Stromal cell of bone marrow (primary cell): ENCODE measurements at regions not wholly inside any gene's neighbourhood (a gene's known extent, or its start where the extent isn't known, plus 50 kb on each side); places are given as distances from the start of the nearest gene placed in this dataset.
A peak's percentile ranks its signal among the peaks of the same experiment; 100 is the strongest.

Experiments
- DNase-seq: peaks from one replicate; pipeline ENCODE4 v3.0.0-alpha.2; 2012; ENCODE audit warnings: low read depth

DNA sequence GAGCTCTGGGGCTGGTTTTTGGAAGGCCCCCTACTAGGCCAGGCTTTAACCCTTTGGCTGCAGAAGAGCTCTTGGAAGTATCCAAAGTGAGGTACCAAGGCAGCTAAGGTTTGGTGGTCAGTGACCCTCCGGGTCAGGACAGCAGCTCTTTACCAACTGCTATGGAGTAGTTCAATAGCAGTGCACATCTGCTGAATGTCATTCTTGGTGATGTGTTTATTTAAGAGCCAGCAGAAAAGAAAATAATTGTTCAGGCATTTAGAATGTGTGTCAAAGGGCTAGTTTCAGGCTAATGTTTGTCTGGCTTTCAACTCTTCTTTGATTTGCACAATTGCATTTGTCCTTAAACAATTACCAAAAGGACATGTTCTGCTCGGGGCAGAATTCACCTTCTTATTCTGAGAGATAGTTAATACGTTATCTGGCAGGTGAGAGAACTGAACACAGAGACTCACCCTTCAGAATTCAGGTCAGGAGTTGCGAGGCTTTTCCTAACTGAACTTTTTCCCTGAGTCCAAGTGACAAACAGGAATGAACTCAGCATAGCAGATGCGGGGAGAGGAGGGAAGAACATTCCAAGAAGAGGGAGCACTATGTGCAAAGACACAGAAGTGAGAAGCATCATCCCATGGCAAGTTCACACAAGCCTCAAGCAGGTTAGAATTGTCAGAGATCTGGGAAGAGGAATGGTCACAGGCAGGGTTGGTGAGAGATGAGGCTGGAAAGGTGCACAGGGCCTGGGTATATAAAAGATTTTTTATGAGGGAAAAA lies 556.7 kb upstream of the TLE4 start:
- no peak for DNase-seq

DNA sequence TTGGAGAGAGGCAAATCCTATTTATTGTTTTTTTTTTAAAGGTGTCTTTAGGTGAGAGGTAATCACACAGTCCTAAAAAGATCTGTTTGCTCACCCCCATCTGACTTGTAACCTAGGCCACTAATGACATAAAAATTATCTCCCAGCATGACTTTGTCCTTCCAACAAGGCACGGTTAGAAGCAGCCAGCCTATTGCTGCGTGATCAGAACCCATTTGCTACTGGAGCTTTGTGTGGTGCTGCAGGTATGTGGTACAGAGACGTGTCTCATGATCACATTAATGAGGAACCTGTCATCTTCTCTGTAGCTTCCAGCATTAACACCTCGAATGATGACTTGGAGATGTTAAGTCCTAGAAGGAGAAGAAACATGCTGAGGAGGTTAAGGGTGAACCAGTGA lies 555.8 kb upstream of the TLE4 start:
- no peak for DNase-seq

DNA sequence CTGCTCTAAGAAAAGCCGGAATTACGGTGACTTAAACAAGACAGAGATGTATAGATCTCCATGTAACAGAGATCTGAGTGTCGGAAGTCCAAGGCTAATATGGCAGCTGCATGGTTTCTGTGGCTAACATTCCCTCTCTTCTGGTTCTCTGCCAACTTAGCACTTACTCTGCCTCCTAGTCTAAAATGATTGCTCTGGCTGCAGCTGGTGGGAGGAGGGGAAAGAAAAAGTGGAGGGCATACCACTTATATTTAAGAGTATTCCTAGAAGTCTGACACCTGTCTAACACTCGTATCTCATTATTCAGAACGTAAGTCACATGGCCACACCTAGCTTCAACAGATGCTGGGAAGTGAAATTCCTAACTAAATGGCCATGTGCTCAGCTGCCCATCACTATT lies 551.5 kb upstream of the TLE4 start:
- no peak for DNase-seq

DNA sequence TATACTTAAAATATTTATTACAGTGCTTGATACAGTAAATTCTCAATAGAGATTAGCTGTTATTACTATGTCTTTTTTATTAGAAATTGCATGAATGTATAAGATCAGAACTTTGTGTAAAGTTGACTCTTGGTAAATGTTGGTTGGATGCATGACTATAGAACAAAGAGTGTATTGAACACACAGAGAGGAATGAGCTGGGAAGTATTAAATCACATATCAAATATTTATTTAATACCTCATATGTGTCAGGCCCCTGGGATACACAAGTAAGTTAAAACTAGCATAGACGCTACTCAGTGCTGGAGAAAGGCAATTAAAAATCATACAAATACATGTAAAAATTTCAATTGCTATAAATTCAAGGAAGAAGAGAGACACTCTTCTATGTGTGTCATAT lies 550.7 kb upstream of the TLE4 start:
- no peak for DNase-seq

DNA sequence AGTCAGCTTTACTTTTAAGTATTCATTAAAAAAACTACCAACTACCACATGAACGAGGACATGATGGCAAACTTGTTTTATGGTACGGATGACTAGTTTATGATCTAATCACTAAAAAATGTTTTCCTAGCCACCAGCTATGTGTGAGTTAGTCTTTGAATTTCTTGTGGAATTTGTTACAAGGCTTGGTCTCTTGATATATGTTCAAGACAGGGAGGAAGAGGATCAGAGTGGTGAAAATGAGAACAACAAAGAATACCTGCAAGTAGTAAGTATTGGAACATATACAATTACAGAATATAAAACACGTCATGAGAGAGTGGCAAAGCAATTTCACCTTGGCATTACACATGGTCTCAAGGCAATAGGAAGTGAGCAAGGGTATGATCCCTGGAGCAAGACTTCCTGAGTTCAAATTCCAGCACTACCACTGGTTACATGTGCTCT lies 548.6 kb upstream of the TLE4 start:
- peak; percentile 71 for DNase-seq

DNA sequence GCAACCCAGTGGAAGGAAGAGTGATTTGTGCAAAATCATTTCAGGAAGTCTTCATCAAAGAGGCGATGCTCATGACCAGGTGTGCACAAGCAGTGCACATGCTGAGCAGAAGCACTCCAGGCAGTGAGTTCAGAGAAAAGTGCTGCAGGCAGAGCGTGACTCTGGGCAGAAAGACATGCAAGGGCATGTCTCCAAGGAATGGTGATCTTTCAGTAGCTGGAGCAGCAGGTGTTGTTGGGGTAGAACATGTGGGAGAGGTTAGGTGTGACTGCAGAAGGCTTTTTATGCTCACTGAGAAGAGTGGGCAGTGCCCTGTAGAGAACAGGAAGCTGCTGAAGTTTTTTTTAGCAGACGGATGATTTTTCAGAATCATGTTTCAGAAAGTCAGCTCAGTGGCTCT lies 545.4 kb upstream of the TLE4 start:
- DNase-seq = no peak

DNA sequence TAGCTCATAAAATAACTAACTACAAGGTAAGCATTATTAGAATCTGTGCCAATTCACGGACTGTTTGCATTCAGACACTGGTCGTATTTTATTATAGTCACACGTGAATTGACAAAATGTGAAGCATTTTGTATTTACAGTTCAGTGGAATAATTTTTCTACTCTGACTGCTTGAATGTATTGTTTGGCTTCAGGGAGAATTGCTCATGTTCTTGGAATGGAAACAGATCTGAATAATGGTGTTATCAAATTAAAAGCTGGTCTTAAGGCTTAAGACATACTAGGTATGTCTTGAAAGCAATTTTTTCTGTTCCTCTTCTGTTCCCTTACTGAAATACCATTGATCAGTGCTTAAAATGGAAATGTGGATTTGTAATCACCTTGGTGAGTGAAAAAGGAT lies 543.7 kb upstream of the TLE4 start:
- no peak for DNase-seq

DNA sequence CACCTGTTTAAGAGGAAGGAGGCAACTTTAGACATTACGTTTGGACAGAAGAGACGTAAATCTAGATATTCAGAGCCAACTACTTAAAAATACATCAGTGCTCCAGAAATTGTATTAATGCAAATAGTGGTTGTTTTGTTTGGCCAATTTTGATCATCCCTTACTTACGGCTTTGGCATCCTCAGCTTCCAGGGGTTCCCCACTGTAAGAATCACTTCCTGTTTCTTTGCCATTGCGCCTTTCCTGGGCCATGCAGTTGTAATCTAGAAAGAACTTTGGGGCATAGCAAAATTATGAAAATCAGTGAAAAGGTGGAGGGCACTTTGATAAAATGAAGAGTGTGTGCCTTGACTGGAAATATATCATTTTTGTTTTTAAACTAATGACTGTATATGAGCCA lies 537.2 kb upstream of the TLE4 start:
- no peak for DNase-seq

DNA sequence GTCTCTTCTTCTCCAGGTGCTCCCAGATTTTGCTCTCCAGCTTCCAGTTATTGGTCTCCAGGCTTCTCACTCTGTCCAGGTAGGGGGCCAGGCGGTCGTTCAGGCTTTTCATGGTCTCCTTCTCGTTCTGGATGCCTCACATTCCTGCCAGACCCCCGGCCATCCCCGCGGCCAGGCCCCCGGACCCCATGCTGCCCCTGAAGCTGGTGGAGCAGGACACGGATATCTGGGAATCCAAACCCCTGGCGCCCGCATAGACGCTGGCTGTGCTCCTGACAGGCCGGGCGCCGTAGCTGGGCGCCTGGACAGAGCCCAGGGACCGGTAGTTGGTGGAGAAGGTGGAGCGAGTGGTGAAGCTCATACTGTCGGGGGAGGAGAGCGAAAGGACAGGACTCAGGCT lies 534.4 kb upstream of the TLE4 start:
- no peak for DNase-seq

DNA sequence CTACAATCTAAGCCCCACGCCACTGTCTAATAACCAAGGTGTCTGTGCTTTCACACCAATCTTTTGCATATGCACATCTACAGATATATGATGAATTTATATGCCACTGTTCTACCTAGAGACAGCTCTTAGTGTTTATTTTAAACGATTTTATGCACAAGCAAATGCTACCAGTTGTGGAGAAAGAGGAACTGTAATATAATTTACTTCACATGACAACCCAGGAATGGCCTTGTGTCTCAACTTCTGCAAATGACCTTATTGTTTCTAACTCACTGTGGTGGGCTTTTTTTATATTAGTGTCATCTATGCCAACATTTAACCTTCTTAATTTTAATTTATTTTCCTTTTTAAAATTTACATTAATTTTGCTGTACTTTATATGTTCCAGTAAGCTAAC lies 531.1 kb upstream of the TLE4 start:
- DNase-seq = no peak

DNA sequence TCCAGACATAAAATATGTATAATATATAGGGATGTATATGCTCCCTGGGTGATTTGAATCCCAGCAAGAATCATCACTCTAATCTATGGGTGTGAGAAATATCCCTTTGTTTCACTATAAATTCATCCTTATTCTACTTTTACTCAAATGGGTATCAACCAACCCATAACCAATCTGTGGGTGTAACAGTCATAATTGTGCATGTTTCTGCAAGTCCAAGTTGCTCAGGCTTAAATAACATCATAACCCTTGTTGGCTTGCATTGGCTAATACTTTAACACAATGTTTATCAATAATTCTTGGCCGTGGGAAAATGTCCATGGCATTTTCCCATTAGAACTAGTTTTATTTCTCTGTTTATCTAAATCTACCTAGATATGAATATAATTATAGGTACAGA lies 530.5 kb upstream of the TLE4 start:
- DNase-seq = no peak

DNA sequence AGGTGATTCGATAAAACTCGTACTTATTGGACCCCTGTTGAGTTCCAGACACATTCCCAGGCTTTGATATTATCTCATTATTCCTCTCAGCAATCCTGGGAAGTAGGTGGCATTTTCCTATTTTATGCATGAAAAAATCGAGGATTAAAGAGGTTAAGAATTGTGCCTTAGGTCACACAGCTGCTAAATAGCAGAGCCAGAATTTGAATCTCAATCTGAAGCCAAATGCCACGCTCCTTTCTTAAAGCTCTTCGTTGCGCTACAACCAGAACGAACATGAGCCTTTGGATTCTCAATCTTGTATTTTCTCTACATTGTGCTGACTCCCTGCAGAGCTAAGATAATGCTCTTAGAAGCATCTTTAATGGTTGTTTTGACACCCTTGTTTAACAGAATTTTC lies 527.8 kb upstream of the TLE4 start:
- DNase-seq = no peak

DNA sequence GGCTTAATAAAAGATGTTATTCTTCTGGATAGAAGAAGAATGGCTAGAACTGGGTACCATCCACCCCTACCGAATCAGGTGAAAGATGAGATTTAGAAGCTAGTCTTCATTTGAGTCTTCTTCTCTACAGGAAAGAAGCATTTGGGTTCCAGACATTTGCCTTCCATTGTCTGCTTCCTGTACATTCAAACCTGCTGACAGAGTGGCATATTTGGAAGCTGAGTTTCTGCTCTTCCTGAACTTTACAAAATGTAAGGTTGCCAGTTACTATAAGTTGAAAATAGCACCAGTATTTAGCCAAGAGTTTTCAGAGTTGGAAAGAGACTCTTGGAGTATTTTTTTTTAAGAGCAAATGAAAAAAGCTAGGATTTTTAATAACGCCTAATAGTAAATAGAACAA lies 525.4 kb upstream of the TLE4 start:
- no peak for DNase-seq

DNA sequence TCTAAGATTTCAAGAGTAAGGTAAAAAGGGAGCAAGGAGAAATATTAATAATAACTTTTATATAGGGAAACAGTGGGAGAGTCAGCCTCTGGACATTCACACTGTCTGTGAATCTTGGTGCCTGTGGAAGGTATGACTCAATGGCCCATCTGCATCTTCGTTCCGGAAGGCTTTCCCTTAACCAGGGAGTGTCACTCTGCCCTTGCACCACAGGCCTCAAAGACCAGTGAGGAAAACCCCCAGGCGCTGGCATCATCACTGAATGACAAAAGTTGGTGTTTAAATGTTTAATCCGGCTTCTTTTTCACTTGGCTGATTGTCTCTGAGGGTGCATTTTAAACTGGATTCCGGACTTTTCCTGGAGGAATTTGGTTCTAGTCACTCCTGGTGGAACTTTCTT lies 522.4 kb upstream of the TLE4 start:
- DNase-seq = no peak

DNA sequence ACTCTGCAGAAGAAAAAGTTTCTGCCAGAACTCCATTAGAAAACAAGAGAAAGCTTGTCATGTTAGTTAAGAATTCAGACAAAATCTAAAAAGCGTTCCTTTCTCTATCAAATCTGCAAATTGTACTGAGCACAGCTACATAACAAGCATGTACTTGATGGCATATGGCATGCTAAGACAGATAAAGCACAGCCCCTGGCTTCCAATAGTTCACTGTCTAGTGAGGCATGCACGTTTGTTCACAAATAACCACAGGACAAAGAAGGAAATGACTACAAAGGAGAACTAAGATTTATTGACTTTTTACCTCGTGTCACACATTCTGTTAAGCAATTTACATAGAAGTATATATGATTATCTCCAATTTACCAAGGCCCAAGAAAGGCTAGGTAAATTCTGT lies 518.2 kb upstream of the TLE4 start:
- no peak for DNase-seq

DNA sequence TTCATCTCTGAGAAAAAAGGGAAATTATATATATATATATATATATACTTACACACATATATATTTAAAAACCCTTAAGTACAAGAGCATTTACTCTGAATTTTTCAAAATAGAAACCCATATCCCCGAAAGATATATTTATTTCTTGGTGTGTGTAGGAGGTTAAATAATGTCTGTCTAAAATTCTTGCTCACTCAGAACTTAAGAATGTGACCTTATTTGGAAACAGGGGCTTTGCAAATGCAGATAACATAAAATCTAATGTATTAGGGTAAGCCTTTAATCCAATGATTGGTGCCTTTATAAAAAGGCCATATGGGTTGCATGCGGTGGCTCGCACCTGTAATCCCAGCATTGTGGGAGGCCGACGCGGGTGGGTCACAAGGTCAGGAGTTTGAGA lies 517.3 kb upstream of the TLE4 start:
- no peak for DNase-seq

DNA sequence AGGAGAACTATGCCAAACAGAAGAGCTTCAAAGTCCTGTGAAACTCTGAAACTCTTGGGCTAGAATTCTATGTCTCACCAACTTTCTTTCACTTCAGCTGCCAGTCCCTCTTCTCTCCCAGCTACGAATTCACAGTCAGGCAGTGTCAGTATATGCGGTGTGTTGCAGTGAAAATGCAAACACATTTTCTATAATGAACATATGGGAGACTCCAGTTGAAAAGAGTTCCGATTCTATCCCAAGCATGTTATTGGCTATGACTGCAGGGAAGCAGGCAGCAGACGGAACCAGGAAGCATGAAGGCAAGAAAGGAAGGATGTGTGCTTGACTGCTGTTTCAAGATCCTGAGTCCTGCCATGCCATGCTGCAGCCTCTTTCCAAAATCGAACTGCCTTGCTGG lies 515.7 kb upstream of the TLE4 start:
- DNase-seq = no peak

DNA sequence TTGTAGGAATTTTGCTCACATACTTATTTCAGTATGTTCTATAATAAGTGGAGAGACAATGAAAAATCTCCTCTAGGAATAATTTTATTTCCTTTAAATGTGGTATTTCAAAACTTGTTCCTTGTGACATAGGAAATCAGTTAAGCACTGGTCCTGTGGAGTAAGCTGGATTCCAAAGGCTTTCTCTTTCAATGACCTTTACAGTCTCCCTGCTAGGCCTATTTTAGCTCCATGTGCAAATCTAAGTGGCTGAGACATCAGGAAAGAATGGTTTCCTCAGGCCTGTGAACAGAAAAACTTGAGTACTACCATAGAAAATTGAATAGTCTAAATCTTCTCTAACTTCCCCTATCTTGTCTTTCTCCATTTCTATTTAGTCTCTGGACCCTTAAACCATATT lies 514.2 kb upstream of the TLE4 start:
- DNase-seq = peak; percentile 17

DNA sequence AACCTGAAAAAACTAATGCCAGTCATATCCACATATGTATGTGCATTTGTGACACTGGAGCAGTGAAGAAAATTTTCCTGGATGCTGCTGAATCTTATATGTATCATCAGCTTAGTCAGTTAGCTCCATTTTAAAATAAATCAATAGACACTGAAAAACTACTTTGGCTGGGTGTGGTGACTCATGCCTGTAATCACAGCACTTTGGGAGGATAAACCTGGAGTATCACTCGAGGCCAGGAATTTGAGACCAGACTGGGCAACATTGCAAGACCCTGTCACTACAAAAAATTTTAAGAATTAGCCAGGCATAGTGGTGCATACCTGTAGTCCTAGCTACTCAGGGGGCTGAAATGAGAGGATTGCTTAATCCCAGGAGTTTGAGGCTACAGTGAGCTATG lies 511.0 kb upstream of the TLE4 start:
- peak; percentile 1 for DNase-seq

DNA sequence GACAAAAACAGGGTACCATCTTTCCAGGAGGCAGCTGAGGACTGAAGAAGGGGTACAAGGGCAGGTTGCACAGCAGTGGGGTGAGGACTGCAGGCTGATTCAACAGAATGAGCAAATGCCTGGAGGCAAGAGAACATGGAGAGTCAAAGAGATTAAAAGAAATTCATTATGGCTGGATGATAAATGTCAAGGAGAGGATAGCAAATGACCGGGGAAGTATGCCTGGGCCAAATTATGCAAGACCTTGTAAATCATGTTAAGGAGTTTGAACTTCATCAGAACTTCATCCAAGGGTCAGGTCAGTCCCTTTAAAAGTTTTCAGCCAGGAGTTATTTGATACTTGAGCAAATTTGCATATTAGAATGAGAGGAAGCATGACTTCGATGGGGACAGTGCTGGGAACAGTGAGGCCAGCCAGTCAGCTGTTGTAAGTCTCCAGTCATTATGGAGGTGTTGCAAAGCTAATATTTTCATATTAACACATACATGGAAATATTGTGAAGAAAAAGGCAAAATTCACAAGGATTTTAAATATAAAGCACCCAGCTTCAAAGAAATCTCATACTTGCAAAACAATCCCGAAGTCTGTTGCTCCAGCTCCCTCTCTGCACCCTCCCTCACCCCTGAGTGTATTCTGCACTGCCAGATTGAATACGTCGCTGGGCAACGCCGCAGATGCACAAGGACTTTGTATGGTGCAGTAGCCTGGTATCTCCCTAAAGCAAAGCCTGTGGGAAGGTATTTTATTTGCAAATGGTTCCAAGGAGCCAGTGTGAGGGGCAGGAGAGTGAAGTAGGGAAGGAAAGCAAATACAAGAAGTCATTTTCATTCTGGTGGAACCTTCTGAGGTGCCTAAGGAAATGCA lies 509.8 kb upstream of the TLE4 start:
- DNase-seq = no peak

DNA sequence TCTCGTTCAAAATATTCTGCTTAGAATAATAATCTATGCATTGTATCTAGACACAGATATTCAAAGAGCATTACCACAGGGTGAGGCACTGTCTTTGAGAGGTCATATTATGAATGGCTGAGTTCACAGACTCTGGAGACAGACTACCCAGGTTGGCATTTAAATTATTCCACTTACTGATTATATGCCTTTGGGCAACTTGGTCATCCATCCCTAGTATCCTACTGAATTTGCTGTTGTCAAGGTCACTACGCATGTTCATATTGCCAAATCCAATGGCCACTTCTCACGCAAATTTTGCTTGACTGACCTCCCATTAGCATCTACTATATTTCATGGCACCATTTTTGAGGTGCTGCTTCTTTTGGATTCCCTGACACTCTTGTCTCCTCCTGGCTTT lies 498.6 kb upstream of the TLE4 start:
- no peak for DNase-seq

DNA sequence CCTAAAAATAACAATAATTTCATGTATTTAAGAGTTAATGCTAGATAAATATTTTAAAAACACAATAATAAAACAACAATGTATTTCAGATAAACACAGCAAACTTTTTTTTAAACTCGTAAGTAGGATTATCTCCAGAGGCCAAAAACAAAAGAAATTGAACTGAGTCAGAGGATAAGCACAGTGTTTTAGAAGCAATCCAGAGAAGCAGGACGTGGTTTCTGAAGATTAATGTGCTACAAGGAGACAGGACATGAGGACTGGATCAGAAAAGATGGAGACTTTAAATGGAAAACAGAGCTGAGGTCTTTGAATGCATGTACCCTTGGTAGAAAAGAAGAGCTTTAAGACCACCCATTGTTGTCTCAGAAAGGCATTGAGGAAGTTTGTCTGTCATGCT lies 491.2 kb upstream of the TLE4 start:
- no peak for DNase-seq

DNA sequence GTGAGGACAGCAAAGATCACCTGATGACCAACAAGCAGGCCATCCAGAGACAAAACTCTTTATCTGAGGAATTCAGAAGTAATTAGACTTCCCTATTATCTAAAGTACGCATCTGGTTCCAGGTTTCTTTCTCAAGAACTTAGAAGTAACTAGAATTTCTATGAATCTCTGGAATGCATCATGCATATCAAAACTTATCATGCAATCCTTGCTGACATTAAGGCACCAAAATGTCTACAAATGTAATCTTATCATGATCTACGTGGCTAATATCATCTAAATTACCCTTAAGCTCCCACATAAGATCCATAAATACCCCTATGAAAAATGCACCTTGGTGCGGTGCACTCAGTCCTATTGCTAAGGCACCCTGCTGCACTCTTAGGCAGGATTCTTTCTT lies 488.1 kb upstream of the TLE4 start:
- no peak for DNase-seq

DNA sequence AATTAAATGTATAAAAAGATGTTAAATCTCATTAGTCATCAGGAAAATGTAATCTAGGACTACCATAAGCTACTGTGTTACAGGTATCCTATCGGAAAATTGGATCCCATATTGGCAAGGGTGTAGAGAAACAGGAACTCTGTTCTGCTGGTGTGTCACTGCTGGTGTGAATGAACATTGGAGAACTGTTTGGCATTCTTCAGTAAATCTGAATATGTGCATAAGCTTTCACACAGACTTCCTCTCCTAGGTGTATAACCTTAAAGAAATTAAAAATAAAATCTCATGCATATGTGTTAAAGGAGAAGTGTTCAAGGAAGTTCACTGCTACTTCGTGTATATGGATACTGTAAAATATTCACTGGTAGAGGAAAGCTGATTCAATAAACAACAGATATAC lies 484.6 kb upstream of the TLE4 start:
- DNase-seq = no peak
